ENCODE measurements at regions not wholly inside any gene's neighbourhood (a gene's known extent, or its start where the extent isn't known, plus 50 kb on each side); places are given as distances from the start of the nearest gene placed in this dataset.
"Not testable (repeated sequence)": the region's sequence is repeated elsewhere in the genome, so short reads cannot be mapped to it uniquely, and the experiment has no call there.

DNA sequence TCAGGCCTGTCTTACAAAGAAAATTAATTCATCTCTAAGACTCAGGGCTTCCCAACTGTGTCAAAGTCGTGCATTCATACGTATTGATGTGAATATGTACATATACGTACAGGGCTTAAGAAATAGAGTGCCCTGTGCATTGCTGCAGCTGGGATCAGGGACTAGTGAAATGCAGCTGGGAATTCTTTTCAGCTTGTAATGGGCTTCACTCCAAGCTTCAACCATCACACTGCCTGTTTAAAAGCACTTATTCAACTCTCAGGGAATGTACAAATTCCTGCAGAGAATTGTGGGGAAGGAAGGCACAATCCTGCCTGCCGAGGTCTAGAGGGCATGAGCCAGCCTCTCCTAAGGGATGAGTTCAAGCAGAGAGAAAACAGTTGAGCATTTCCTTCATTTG is 59.6 kb upstream of the MAN2A1 start:
- DNase-seq (ENCODE audit: low read depth), result no peak

DNA sequence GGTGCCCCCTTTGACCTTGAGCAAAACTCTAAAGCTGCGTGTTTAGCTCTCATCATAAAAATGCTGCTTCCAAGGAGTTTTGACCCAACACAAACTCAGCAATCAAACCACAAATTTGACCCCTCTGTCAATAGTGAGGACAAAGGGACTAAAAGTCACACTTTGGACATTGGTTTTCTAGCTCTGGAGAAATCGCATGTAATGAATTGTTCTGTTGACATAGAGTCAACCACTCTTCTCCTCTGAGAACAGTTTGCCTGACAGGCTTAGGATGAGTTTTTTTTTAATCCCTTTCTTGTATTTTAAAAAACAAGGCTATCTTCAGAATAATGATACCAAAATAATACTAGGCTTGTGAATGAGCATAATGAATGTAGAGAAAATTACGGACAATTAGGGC is 61.1 kb upstream of the MAN2A1 start:
- no peak for DNase-seq (ENCODE audit: low read depth)

DNA sequence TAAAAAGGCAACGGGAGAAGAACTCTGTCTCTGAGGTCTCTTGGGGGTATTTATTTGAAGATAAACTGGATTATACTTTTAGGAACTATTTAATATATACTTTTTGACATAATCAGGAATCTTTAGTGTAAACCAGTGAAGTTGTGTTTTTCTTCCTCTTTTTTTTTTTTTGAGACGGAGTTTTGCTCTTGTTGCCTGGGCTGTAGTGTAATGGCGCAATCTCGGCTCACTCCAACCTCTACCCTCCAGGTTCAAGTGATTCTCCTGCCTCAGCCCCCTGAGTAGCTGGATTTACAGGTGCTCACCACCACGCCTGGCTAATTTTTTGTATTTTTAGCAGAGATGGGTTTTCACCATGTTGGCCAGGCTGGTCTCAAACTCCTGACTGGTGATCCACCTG is 68.5 kb upstream of the MAN2A1 start:
- DNase-seq (ENCODE audit: low read depth), result not testable (repeated sequence)

DNA sequence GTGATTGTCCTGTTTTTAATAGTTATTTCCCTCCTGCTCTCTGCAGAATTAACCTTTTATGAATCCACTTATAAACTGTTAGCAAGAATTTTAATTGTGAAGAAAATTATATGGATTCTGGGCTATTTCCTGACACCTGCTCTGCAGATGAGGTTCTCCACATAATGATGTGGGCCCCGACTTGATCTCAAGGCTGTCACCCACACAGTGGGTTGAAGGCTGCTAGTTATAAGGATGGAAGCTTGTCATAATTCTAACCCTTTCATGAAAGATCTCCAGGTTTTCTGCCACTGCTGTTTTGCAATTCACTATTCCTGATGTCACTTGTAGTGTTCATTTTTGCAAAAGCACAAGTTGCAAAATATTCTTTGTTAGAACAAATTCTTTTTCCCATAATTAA is 69.1 kb upstream of the MAN2A1 start:
- DNase-seq (ENCODE audit: low read depth), result no peak

DNA sequence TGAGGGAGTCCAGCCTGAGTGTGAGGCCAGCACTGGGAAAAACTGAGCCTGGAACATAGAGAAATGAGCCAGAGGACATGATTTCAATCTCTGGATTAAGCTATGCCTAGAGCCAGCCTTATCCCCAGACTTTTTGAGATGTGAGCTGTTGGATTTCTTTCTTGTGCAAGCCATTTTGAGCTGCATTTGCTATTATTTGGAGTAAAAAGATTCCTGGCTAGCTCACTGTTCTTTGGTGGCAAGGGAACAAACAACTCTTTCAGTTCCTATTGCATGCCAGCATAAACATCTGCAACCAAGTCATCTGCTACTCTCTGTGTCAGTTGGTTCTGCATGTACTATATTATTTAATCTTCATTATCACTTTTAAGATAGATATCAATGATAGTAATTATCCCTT is 70.1 kb upstream of the MAN2A1 start:
- no peak for DNase-seq (ENCODE audit: low read depth)

DNA sequence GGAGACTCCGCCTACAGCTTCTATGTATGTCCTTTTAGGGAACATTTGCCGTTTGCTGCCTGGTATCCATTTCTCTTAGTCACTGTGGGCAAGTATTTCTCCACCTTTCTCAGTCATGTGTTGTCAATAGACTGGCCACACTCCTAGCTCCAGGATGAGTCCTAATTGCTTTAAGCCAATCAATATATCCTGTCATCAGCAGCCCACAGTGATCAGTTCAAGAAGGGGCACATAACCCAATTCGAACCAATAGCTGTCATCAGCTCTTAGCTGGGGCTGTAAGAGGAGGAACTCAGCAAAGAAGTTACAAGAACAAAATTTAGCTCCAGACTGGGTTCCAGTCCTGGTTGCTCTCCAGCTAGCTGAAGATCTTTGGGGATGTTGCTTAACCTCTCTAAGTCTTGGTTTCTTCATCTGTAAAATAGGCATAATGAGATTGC is 70.7 kb upstream of the MAN2A1 start:
- no peak for DNase-seq (ENCODE audit: low read depth)

DNA sequence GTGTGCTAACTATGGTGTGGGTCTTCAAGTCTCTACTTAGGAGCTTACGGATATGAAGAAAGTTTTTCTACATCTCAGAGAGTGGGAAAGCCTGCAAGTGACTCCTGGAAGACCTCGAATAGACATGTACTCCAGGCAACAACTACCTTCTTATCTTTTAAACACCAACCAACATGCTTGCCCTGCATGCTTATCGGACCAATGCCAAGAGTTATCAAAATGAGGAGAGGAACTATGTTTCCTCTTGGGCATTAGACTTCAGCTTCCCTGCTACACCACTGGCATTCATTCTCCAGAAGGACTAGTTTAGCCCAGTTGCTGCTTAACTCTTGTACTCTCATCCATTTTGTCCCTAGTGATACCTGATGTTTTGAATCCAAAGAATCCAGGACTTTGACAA is 74.7 kb upstream of the MAN2A1 start:
- no peak for DNase-seq (ENCODE audit: low read depth)

DNA sequence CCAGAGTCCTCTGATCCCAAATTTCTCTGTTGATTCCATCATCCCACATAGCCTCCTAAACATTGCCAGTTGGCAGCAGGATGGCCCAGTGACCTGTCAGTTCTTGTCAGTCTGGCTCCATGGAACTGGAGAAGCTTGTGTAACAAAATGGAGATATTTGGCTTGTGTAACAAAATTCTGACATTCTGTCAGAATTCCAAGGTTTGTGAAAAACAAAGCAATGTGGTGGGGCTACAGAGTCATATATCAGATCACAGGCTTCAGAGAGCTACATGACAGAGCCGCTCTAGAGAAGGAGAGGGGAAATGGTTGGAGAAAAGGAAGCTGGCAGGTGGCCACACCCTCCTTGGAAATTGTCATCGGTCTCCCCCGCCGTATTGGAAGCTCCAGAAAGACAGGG is 75.4 kb upstream of the MAN2A1 start:
- DNase-seq (ENCODE audit: low read depth), result peak; percentile 27

DNA sequence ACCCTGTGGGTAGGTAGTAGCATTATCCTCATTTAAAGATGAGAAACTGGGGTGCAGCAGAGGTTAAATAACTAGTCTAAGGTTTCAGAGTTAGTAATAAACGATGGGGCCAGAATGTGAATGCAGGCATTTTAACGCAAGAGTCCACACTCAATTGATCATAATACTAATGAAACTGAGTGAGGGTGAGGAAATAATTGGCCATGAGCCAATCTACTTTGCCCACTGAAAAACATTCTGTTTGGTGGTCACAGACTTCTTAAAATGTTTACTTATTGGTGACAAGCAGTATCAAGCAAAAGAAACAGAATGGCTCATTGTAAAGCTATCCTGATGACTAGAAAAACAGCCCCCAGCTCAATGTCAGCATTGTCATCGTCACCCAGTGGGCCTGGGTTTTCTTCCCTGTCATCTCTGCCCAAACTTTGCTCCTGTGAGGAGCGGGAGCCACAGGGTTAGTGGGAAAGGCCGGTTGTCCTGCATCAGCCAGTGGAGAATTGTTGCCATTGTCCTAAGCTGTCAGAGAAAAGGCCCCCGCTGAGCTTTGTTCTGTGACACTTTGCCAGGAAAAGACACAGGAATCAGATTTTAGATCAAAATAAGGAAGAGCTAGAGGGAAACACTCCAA is 77.3 kb upstream of the MAN2A1 start:
- DNase-seq (ENCODE audit: low read depth), result no peak

DNA sequence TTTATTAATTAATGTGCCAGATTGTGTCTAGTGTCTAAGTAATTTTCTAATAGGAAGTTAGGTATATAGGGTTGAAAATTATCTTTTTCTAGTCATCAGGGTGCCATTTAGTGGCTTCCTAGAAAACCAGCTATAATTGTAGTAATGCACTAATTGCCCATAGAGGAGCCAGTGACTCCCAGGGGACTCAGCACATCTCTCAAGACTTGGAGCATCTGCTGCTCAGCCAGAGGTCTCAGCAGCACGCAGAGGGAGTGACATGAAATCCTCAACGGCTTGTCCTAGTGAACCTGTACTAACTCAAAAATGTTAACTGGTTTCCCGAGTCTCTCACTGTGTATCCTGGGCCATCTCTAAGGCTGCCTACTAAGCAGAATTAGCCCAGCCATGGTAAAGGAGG is 78.2 kb upstream of the MAN2A1 start:
- DNase-seq (ENCODE audit: low read depth), result no peak

DNA sequence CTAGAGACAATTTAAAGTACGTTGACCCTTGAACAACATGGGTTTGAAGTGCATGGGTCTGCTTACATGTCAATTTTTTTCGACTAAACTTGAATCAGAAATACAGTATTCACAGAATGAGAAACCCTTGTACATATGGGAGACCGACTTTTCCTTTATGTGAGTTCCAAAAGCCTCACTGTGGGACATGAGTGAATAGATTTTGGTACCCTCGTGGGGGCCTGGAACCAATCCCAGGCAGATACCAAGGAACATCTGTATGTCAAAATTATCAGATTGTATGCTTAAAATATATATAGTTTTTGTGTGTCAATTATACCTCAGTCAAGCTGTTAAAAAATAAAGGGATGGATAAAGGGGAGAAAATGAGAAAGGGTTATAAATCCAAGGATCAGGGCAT is 78.7 kb upstream of the MAN2A1 start:
- no peak for DNase-seq (ENCODE audit: low read depth)

DNA sequence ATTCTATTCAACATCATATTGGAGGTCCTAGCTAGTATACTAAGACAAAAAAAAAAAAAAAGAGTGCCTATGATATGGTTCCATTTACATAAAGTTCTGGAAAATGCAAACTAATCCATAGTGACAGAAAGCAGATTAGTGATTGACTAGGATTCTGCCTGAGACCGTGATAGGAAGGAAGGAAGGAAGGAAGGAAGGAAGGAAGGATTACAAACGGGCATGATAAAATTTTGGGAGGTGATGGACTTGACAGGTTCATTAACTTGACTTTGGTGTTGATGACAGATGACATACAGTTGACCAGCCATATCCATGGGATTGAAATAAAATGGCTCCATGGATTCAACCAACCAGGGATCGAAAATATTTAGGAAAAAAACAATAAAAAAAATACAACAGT is 79.1 kb upstream of the MAN2A1 start:
- DNase-seq (ENCODE audit: low read depth), result no peak

DNA sequence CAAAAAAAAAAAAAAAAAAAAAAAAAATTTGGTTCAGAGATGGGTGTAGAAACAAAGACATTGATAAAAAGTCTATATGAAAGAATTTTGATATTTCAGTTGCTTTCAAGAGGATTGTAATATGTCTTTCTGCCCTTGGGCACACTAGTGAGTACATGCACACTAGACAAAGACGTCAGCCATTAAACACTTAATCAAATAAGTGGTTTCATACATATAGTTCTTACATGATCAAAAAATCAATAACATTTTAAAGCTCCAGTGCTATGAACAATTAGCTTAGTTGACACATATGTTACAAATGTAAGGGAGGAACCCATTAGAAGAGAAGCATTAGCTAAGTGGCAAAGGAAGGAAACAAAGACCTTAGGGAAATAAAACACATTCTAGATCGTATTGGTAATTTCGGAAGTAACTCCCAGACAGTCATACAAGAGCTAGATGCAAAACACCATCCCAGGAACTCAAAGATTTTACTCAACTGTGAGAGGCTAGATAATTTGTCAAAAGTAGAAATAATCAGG is 84.5 kb upstream of the MAN2A1 start:
- DNase-seq (ENCODE audit: low read depth), result no peak

DNA sequence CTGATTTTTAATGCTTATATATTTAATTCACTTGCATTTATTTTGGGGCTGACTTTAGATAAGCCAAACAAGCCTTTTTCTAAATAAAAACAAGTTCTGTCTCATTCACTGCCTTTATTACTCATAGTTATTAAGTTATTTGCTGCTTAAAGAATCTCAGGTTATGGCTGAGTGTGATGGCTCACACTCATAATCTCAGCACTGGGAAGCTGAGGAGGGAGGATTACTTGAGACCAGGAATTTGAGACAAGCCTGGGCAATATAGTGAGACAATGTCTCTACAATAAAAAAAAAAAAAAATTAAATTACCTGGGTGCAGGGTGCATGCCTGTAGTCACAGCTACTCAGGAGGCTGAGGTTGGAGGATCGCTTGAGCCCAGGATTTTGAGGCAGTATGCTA is 85.0 kb upstream of the MAN2A1 start:
- no peak for DNase-seq (ENCODE audit: low read depth)

DNA sequence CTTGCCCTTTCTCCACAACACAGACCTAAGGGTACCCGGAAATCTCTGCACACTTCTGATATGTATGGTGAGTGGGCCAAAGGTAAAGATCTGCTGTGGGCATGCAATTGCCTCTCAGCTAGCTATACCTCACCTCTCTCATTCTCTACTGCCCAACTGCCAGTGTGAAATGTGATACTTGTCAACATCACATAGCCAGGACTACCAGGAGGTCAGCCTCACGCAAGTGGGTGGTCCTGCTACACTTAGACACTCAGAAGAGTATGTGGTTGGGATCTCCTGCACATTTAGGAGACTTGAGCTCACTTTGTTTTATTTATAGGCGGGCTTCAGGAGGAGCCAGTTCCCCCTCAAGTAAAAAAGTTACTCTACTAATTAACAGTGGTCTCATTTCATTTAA is 88.0 kb upstream of the MAN2A1 start:
- DNase-seq (ENCODE audit: low read depth), result no peak

DNA sequence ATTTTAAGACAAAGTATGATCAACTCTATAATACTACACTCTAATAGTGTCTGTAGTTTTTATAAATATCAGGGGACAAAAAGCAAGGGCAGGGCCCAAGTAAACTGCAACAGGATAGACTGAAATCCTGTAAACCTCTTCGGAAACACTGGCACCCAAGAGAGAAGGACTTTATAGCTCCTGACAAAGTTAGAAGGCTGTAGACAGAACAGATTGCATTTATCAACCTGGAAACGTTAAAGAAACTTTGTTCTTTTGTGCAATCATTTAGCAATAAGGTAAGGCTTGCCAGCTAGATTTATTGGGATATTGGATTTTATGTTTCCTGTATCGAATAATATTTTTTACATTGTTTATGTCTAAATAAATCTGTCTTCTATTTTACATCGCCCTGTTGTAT is 91.8 kb upstream of the MAN2A1 start:
- DNase-seq (ENCODE audit: low read depth), result no peak

DNA sequence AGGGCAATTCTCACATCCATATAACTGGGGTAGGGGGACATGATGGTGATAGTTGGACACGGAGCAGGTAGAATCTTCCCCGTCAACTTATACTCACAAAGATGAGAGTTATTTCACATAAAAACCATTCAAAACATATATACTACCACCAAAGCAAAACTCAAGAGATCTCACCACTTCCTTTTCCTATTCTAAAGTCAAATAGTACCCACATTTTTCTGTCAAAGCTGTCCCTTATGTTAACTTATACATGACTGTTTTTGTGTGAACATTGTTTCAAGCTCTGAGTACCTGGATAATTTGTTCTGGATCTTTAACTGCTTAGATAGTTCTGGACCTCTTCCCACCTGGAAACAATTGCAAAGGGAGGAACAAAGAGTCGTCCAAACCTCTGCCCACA is 95.5 kb upstream of the MAN2A1 start:
- DNase-seq (ENCODE audit: low read depth), result no peak

DNA sequence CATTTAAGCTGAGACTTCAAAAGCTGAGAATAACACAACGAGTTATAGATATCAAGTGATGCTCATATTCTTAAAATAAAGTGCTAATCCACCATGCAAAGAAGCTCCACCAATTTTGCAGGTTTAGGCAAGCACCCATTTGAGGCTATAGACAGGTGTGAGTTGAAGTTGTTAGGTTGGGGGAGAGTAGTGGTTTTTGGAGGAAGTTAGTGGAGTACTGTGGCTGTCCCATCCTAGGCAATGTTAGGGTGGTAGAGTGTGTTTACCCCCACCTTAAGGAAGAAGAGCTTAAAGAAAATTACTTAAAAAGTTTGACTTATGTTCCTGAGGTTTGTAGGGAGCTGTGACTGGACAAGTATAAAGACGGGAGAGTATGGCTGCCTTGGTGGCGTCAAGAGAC is 98.9 kb upstream of the MAN2A1 start:
- no peak for DNase-seq (ENCODE audit: low read depth)

DNA sequence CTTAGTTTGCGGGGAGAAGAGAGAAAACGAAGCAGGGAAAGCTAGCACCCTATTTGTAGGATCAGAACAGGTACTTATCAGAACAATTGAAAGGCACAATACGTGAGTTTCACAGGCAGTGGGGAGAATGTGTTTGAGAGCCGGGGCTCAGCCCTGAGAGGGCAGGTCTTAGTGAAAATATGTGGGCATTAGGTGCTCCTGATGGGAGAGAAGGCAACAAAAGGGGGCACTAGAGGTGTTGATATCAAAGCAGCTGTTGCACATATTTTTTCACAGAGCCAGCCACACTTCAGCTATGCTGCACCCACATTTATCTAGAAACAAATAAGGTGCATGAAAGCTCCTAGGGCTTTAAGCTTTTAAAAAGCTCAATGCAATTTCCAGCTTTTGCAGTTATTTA is 99.7 kb upstream of the MAN2A1 start:
- DNase-seq (ENCODE audit: low read depth), result no peak

DNA sequence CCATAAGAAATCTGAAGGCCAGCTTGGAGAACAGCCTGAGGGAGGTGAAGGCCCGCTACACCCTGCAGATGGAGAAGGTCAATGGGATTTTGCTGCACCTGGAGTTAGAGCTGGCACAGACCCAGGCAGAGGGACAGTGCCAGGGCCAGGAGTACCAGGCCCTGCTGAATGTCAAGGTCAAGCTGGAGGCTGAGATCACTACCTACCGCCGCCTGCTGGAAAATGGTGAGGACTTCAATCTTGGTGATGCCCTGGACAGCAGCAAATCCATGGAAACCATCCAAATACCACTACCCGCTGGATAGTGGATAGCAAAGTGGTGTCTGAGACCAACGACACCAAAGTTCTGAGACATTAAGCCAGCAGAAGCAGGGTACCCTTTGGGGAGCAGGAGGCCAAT is 100.5 kb upstream of the MAN2A1 start:
- DNase-seq (ENCODE audit: low read depth), result no peak

DNA sequence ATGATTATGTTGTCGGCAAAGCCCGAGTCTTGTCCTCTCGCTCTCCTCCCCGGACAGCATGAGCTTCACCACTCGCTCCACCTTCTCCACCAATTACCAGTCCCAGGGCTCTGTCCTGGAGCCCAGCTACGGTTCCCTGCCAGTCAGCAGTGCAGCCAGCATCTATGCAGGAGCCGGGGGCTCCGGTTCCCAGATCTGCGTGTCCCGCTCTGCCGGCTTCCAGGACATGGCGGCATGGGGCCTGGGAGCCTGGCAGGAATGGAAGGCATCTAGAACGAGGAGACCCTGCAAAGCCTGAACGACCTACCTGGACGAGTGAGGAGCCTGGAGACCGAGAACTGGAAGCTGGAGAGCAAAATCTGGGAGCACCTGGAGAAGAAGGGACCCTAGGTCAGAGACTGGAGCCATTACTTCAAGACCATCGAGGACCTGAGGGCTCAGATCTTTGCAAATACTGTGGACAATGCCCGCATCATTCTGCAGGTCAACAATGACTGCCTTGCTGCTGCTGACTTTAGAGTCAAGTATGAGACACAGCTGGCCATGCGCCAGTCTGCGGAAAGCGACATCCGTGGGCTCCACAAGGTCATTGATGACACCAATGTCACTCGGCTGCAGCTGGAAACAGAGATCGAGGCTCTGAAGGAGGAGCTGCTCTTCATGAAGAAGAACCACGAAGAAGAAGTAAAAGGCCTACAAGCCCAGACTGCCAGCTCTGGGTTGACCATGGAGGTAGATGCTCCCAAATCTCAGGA is 101.3 kb upstream of the MAN2A1 start:
- DNase-seq (ENCODE audit: low read depth), result no peak

DNA sequence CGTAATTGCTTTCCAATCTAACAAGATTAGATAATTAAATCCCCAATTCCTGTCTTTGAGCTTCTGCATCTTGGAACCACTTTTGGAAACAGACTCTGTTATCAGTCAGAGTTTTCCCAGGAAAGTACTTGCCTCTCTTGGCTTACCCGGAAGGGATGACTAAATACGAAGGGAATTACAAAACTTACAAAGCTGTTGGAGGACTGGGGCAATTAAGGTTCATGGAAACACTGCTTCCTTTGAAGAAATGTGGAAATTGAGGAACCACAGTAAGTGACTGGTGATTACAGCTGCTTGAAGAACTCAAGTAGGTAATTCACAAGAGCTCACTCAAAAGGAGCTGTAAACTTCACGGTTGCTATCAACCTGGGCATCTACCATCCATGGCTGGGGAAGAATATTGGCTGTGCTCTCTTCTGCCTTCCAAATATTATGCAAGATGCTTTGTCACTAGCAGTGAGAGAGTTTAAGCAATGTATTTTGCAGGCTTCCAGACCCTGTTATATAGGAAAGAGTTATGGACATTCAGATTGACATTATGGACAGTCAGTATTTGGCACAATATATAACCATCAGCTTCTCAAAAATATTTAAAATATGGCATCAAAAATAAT is 104.6 kb upstream of the MAN2A1 start:
- no peak for DNase-seq (ENCODE audit: low read depth)

DNA sequence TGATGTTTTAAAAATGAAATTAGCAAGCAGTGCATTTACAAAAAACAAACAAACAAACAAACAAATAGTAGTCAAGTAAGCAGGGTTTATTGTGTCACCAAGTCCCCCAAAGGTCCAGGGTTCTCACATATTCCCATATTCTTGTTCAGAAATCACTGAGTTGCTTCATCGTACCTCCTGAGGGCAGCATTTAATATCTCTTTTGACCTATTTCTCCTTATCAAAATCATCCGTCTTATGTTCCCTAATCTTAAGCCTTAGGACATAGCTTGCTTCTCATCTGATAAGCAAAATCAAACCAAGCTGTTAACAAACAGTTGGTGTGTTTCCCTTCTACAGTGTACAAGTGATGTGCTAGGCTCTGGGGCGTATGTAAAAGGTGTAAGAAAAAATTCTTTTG is 109.5 kb upstream of the MAN2A1 start:
- no peak for DNase-seq (ENCODE audit: low read depth)

All from fibroblast of gingiva (primary cell).